ENCODE measurements at regions not wholly inside any gene's neighbourhood (a gene's known extent, or its start where the extent isn't known, plus 50 kb on each side); places are given as distances from the start of the nearest gene placed in this dataset.

GRCh38 chr6:91299544-91300491 lies 712.9 kb upstream of the MAP3K7 start:
- TF ChIP-seq ZNF274 (IDR thresholded peaks at IDR 0.05; ENCODE audit: borderline replicate concordance, extremely low read depth, low read length) (no peak), TAF1 (IDR thresholded peaks at IDR 0.05; ENCODE audit: low read depth, low read length) (no peak), CEBPB (IDR thresholded peaks at IDR 0.05; ENCODE audit: low read depth, low read length) (peak; percentile 70; the same call in 1 of the 2 replicates)
- TF ChIP-seq, protein P1, sequence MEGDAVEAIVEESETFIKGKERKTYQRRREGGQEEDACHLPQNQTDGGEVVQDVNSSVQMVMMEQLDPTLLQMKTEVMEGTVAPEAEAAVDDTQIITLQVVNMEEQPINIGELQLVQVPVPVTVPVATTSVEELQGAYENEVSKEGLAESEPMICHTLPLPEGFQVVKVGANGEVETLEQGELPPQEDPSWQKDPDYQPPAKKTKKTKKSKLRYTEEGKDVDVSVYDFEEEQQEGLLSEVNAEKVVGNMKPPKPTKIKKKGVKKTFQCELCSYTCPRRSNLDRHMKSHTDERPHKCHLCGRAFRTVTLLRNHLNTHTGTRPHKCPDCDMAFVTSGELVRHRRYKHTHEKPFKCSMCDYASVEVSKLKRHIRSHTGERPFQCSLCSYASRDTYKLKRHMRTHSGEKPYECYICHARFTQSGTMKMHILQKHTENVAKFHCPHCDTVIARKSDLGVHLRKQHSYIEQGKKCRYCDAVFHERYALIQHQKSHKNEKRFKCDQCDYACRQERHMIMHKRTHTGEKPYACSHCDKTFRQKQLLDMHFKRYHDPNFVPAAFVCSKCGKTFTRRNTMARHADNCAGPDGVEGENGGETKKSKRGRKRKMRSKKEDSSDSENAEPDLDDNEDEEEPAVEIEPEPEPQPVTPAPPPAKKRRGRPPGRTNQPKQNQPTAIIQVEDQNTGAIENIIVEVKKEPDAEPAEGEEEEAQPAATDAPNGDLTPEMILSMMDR (IDR thresholded peaks at IDR 0.05; ENCODE audit: control extremely low read depth in 1 of 3, insufficient read depth in 1 of 3, low read depth in 1 of 3, low read length in 3 of 3) = no peak

Measured in H1 (cell line).